HepG2 (cell line): ENCODE measurements at regions not wholly inside any gene's neighbourhood (a gene's known extent, or its start where the extent isn't known, plus 50 kb on each side); places are given as distances from the start of the nearest gene placed in this dataset.

Experiments
- NFKB2 ChIP-seq: sonication (generic); formaldehyde crosslinking; IDR thresholded peaks from 2 replicates; pipeline ENCODE4 v1.4.0; 2020; ENCODE audit warnings: missing genetic modification reagents, borderline replicate concordance
- PHF8 ChIP-seq: sonication (generic); formaldehyde crosslinking; IDR thresholded peaks from 2 replicates; pipeline ENCODE4 v1.5.0; 2020; ENCODE audit warnings: missing genetic modification reagents
- TFAP4 ChIP-seq: sonication (generic); IDR thresholded peaks from 2 replicates; pipeline ENCODE4 v1.6.1; 2016; ENCODE audit warnings: low read depth, borderline replicate concordance
- ZBTB33 ChIP-seq: sonication (generic); formaldehyde crosslinking; IDR thresholded peaks from 2 replicates; pipeline ENCODE4 v1.4.0; 2020; ENCODE audit warnings: missing genetic modification reagents
- ZUFSP ChIP-seq: sonication (generic); formaldehyde crosslinking; IDR thresholded peaks from 2 replicates; pipeline ENCODE4 v1.9.0; 2021; ENCODE audit warnings: missing genetic modification reagents, mild to moderate bottlenecking, borderline replicate concordance

- TF ChIP-seq PHF8 (CRISPR knock-in tag) (no peak), ZUFSP (no peak), ZBTB33 (CRISPR knock-in tag) (no peak), TFAP4 (no peak), NFKB2 (no peak)
Measured at GRCh38 chr7:136293841-136294391, 316.8 kb upstream of the MTPN start.
